Neural cell (in vitro differentiated cells): ENCODE measurements at regions not wholly inside any gene's neighbourhood (a gene's known extent, or its start where the extent isn't known, plus 50 kb on each side); places are given as distances from the start of the nearest gene placed in this dataset.

Source experiments
- H2AFZ ChIP-seq: fragments of 200-600, 300-800 bp; sonication (generic), shearing (Covaris generic); 2 replicates; pipeline ENCODE4 v1.6.0; 2014; ENCODE audit warnings: low read depth, mild to moderate bottlenecking, antibody characterized with exemption, low read length, moderate library complexity
- H3F3A ChIP-seq: fragments of 200-600 bp; shearing (Covaris generic); 2 replicates; pipeline ENCODE4 v1.6.1; 2016; ENCODE audit warnings: mild to moderate bottlenecking, moderate library complexity, mixed read lengths, antibody characterized with exemption, low read length; ENCODE audit not compliant: insufficient read depth, poor library complexity, severe bottlenecking
- H3K27ac ChIP-seq: fragments of 200-600, 300-800 bp; sonication (generic), shearing (Covaris generic); 2 replicates; pipeline ENCODE4 v1.5.1; 2014; ENCODE audit warnings: mild to moderate bottlenecking, low read length, moderate library complexity
- H3K27me3 ChIP-seq: fragments of 300-800, 200-600 bp; sonication (generic), shearing (Covaris generic); 2 replicates; pipeline ENCODE4 v1.6.0; 2014; ENCODE audit warnings: mild to moderate bottlenecking, low read depth, low read length, moderate library complexity; ENCODE audit not compliant: insufficient read depth
- H3K36me3 ChIP-seq: fragments of 300-800, 200-600 bp; sonication (generic), shearing (Covaris generic); 2 replicates; pipeline ENCODE4 v1.5.1; 2014; ENCODE audit warnings: mild to moderate bottlenecking, antibody characterized with exemption, low read length, moderate library complexity; ENCODE audit not compliant: insufficient read depth
- H3K4me2 ChIP-seq: fragments of 300-800, 200-600 bp; sonication (generic), shearing (Covaris generic); 2 replicates; pipeline ENCODE4 v1.6.0; 2014; ENCODE audit warnings: mild to moderate bottlenecking, low read length
- H3K4me3 ChIP-seq: fragments of 300-800, 200-600 bp; sonication (generic), shearing (Covaris generic); 2 replicates; pipeline ENCODE4 v1.5.1; 2014; ENCODE audit warnings: mild to moderate bottlenecking, low read length, moderate library complexity
- H3K79me2 ChIP-seq: fragments of 200-600 bp; shearing (Covaris generic); replicated peaks from 2 replicates; pipeline ENCODE4 v1.6.0; 2014; ENCODE audit warnings: mild to moderate bottlenecking, low read length, moderate library complexity; ENCODE audit not compliant: insufficient read depth
- H3K9ac ChIP-seq: fragments of 300-800, 200-600 bp; sonication (generic), shearing (Covaris generic); 2 replicates; pipeline ENCODE4 v1.6.1; 2016; ENCODE audit warnings: mild to moderate bottlenecking, low read length, mixed read lengths
- H3K9me2 ChIP-seq: fragments of 200-600 bp; shearing (Covaris generic); 2 replicates; pipeline ENCODE4 v1.6.1; 2016; ENCODE audit warnings: mild to moderate bottlenecking, low read length, mixed read lengths; ENCODE audit not compliant: insufficient read depth
- H3K9me3 ChIP-seq: fragments of 200-600, 300-800 bp; sonication (generic), shearing (Covaris generic); 2 replicates; pipeline ENCODE4 v1.6.1; 2016; ENCODE audit warnings: mild to moderate bottlenecking, mixed run types, low read length, moderate library complexity, mixed read lengths
- H4K20me1 ChIP-seq: fragments of 200-600 bp; shearing (Covaris generic); 2 replicates; pipeline ENCODE4 v1.6.1; 2016; ENCODE audit warnings: mild to moderate bottlenecking, mixed run types; ENCODE audit not compliant: insufficient read depth
- CTCF ChIP-seq: fragments of 450-650 bp; IDR thresholded peaks from 2 replicates; pipeline ENCODE4 v1.5.1; 2014; ENCODE audit warnings: antibody characterized with exemption, mild to moderate bottlenecking, moderate library complexity; ENCODE audit not compliant: poor library complexity, severe bottlenecking
- EP300 ChIP-seq: fragments of 450-650 bp; conservative IDR thresholded peaks from 2 replicates; pipeline ENCODE4 v1.6.1; 2014; ENCODE audit warnings: antibody characterized with exemption, mild to moderate bottlenecking, moderate library complexity; ENCODE audit not compliant: poor library complexity, severe bottlenecking
- EZH2 ChIP-seq: fragments of 200-600, 300-800 bp; shearing (Covaris generic), sonication (generic); IDR thresholded peaks from 2 replicates; pipeline ENCODE4 v1.6.1; 2014; ENCODE audit warnings: antibody characterized with exemption, low read length, borderline replicate concordance, mild to moderate bottlenecking; ENCODE audit not compliant: insufficient read depth, poor library complexity, severe bottlenecking
- MXI1 ChIP-seq: fragments of 450-650 bp; conservative IDR thresholded peaks from 2 replicates; pipeline ENCODE4 v1.6.1; 2014; ENCODE audit warnings: antibody characterized with exemption, mild to moderate bottlenecking; ENCODE audit not compliant: poor library complexity, severe bottlenecking
- POLR2AphosphoS5 ChIP-seq: IDR thresholded peaks from 2 replicates; pipeline ENCODE4 v1.6.1; 2012
- RAD21 ChIP-seq: fragments of 450-650 bp; conservative IDR thresholded peaks from 2 replicates; pipeline ENCODE4 v1.6.1; 2014; ENCODE audit warnings: antibody characterized with exemption, mild to moderate bottlenecking, moderate library complexity
- REST ChIP-seq: IDR thresholded peaks from 2 replicates; pipeline ENCODE4 v1.6.1; 2012; ENCODE audit warnings: borderline replicate concordance
- SMC3 ChIP-seq: fragments of 450-650 bp; conservative IDR thresholded peaks from 2 replicates; pipeline ENCODE4 v1.6.1; 2014; ENCODE audit warnings: antibody characterized with exemption, mild to moderate bottlenecking, moderate library complexity; ENCODE audit not compliant: poor library complexity
- TAF1 ChIP-seq: IDR thresholded peaks from 2 replicates; pipeline ENCODE4 v1.6.1; 2012; ENCODE audit warnings: low read depth

DNA sequence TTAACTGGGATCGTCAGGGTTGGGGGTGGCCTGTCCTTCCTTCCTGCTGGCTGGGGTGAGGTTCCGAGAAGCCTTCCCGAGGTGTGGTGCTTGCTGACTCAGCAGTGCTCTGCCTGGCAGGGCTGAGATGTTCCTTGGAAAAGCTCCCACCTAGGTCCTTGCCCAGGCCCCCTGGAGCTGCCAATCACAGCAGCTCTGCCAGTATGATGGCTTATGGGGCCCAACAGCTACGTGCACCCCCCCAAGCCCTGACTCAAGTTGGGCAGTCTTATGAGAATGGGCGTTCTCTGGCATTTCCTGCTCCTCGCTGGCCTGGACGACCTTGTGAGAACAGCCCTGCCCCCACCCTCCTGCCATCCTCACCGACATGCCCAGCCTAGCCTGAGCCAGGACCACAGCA lies 292.2 kb upstream of the CRY1 start:
- no peak overlapping the region for H2AFZ ChIP-seq
- no peak overlapping the region for H3K27ac ChIP-seq
- no peak for TF ChIP-seq REST
- TF ChIP-seq POLR2AphosphoS5, result no peak
- no peak for TF ChIP-seq EP300
- no peak for TF ChIP-seq MXI1
- no peak for TF ChIP-seq SMC3
- TF ChIP-seq RAD21, result no peak
- TF ChIP-seq EZH2, result no peak
- no peak for TF ChIP-seq CTCF
- no peak for TF ChIP-seq TAF1
- no peak overlapping the region for H3K4me2 ChIP-seq
- no peaks in the 10 kb centered on the region for H4K20me1 ChIP-seq
- H3K79me2 ChIP-seq, result no peaks in the 10 kb centered on the region
- H3K36me3 ChIP-seq, result no peaks in the 10 kb centered on the region
- H3K9me3 ChIP-seq, result no peaks in the 10 kb centered on the region
- no peak overlapping the region for H3K9ac ChIP-seq
- H3K9me2 ChIP-seq, result no peaks in the 10 kb centered on the region
- H3K4me3 ChIP-seq, result no peak overlapping the region
- no peaks in the 10 kb centered on the region for H3F3A ChIP-seq
- H3K27me3 ChIP-seq, result no peaks in the 10 kb centered on the region

DNA sequence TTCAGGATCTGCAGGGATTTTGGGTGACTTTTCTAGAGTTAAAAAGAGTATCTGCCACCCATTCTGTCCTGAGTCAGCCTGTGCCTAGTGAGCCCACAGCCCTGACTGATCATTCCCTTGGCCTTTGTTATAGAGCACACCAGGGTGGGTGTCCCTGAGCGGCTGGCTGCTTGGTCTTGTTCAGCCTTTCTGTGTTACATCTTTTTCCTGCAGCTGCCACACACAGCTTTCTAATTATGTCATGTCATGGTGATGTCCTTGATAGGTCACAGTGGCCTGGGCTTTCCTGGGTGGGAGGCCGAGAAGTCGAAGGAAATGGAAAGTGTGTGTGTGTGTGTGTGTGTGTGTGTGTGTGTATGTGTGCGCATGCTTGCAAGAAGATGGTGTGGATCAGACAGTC lies 293.2 kb upstream of the CRY1 start:
- no peak overlapping the region for H3K4me2 ChIP-seq
- H3K9me3 ChIP-seq, result no peaks in the 10 kb centered on the region
- no peaks in the 10 kb centered on the region for H4K20me1 ChIP-seq
- H3K9me2 ChIP-seq, result no peaks in the 10 kb centered on the region
- no peaks in the 10 kb centered on the region for H3K27me3 ChIP-seq
- H3K27ac ChIP-seq, result no peak overlapping the region
- no peak overlapping the region for H2AFZ ChIP-seq
- H3K4me3 ChIP-seq, result no peak overlapping the region
- no peak for TF ChIP-seq POLR2AphosphoS5
- no peak for TF ChIP-seq TAF1
- TF ChIP-seq MXI1, result no peak
- TF ChIP-seq CTCF, result no peak
- TF ChIP-seq REST, result no peak
- TF ChIP-seq EP300, result no peak
- TF ChIP-seq SMC3, result no peak
- no peak for TF ChIP-seq RAD21
- no peak for TF ChIP-seq EZH2
- H3F3A ChIP-seq, result no peaks in the 10 kb centered on the region
- H3K9ac ChIP-seq, result no peak overlapping the region
- no peaks in the 10 kb centered on the region for H3K79me2 ChIP-seq
- H3K36me3 ChIP-seq, result no peaks in the 10 kb centered on the region
